AG09319 (cell line): ENCODE measurements at regions not wholly inside any gene's neighbourhood (a gene's known extent, or its start where the extent isn't known, plus 50 kb on each side); places are given as distances from the start of the nearest gene placed in this dataset.

Source experiments
- DNase-seq: peaks from one replicate; pipeline ENCODE4 v3.0.0-alpha.2; 2010; ENCODE audit warnings: low read depth; ENCODE audit errors: extremely low read depth
- CTCF ChIP-seq: IDR thresholded peaks from 2 replicates; pipeline ENCODE4 v1.5.1; 2011; ENCODE audit warnings: low read depth, mild to moderate bottlenecking, inconsistent platforms, low read length, moderate library complexity

- TF ChIP-seq CTCF: no peak
- no peak for DNase-seq
Measured at GRCh38 chr2:128405467-128405900, 86.8 kb upstream of the HS6ST1 start.

GRCh38 chr2:128405981-128406613 is 87.4 kb upstream of the HS6ST1 start:
- DNase-seq: no peak
- TF ChIP-seq CTCF: no peak

GRCh38 chr2:128406736-128407554 is 88.3 kb upstream of the HS6ST1 start:
- TF ChIP-seq CTCF: no peak
- DNase-seq: no peak

GRCh38 chr2:128408349-128409305 is 90.0 kb upstream of the HS6ST1 start:
- DNase-seq: peak; percentile 35

GRCh38 chr2:128409326-128410034 is 90.8 kb upstream of the HS6ST1 start:
- DNase-seq: no peak
- TF ChIP-seq CTCF: no peak

More at GRCh38 chr2:128408349-128409305, 90.0 kb upstream of the HS6ST1 start:
- no peak for TF ChIP-seq CTCF

- no peak for TF ChIP-seq CTCF
- no peak for DNase-seq
Measured at GRCh38 chr2:128410035-128410757, 91.5 kb upstream of the HS6ST1 start.
